ENCODE measurements at regions not wholly inside any gene's neighbourhood (a gene's known extent, or its start where the extent isn't known, plus 50 kb on each side); places are given as distances from the start of the nearest gene placed in this dataset.

DNA sequence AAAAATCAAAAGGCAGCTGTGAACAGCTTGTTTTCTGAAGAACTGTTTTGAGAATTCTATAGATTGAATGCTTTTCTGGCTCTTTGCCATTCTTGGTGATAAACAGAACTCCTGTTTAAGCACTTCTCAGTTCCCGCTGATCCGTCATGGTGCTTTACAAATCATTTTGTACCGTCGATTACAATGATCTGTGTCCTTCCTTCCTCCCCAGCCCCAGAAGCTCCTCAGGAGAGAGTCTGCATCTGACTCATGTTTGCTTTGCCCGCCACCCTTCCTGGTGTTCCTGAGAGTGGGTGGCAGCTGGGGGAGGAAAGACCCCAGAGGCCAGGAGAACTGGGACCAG is 538.6 kb upstream of the MARCKS start:
- DNase-seq, result peak; percentile 75

DNA sequence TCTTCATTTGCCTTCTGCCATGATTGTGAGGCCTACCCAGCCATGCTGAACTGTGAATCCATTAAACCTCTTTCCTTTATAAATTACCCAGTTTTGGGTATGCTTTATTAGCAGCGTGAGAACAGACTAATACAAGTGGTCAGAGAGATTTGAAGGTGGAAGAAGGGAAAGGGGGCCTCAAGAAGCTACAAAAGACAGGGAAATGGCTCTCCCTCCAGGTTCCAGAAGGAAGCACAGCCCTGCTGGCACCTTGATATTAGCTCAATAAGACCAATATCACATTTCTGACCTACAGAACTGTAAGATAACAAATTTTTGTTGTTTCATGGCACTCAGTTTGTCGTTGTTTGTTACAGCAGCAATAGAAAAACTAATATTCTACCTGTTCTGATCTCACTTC is 536.5 kb upstream of the MARCKS start:
- no peak for DNase-seq

DNA sequence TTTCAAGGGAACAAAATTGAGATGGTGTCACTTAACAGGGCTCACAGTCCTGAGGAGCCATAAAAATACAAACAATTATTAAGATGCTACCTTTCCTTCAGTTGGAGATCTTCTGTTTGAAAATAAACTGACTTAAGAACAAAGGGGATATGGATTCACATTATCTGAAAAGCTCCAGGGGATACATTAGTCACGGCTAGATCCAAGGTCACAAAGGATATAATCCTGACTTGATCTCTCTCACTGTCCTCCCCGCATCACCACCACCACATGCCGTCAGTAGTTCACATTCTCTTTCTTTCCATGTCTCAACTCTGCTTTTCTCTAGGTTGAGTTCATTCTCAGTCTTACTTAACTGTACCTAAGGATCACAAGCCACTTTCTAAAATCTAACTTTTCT is 530.4 kb upstream of the MARCKS start:
- no peak for DNase-seq

DNA sequence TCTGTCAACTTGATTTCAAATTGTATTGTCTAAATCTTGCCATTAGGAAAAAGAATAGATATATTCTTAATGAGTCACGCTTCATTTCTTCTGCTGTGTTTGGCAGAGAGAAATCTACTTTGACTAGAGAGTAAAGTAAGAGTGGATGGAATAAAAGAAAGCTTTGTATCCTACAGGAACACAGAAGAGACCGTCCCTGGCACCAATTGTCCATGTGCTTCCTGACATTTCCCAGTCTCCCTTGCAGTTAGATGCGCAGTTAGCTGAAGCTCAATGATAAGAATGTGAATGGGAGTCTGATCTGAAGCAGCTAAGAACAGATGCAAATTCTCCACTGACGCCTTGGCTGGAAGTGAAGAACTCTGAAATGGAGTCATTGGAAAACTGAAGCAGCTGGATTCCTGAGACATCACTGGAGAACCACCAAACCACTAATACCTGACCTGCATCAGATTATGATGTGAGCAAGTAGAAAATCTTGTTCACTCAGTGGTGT is 528.2 kb upstream of the MARCKS start:
- no peak for DNase-seq

DNA sequence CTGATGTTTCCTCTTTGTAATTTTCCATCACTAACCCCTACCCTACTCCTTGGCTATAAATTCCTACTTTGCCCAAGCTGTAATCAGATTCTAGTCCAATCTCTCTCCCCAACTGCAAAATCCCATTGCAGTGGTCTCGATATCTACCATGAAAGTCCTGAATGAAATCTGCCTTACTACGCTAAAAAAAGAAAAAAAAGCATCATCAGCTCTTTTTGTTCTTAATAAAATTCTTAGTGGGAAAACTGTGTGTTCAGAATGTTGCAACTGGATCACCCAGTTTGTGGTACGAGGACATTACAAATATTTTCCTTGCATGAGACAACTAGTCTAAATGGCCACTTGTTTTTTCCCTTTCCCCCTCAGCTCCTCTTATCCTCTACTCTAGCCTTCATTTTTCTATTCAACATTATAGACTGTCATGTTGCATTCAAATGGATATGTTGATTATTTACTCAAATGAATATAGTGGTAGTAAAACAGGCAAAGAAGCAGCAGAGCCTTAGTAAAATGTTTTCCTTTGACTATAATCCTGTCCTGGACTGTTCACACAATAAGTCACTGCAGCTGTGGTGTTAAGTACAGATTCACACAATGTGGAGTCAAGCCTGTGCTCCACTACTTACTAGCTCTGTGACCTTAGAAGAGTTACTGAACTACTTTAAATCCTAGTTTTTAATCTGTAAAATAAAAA is 527.1 kb upstream of the MARCKS start:
- DNase-seq, result peak; percentile 68

DNA sequence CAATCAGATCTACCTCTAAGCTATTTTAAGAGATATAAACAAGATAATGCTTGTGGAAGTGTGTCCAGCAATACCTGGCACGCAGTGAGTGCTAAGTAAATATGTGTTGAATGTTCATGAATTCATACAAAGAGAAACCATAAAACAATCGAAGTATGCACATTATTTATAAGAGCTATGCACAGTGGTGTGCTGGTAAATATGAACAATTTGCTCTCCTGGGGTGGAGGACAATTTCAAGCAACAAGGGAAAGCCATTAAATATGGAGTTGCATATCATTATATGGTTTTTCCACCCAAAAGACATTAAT is 526.6 kb upstream of the MARCKS start:
- peak; percentile 80 for DNase-seq

DNA sequence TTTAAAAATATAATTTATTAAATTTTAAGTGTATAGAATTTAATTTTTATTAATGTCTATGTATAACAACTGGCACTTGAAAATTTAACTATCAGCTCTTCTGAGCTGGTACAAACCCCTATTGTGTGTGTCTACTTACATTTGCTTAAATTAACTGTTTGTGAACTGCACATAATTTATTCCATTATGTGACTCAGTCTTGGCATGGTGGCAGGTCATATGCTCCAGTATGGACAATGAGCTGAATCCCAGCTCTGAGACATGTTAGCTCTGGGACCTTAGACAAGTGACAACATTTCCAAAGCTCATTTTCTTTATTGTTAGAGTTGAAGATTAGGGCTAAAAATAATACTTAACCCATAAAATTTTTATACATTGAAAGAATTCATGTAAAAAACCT is 526.1 kb upstream of the MARCKS start:
- peak; percentile 54 for DNase-seq

DNA sequence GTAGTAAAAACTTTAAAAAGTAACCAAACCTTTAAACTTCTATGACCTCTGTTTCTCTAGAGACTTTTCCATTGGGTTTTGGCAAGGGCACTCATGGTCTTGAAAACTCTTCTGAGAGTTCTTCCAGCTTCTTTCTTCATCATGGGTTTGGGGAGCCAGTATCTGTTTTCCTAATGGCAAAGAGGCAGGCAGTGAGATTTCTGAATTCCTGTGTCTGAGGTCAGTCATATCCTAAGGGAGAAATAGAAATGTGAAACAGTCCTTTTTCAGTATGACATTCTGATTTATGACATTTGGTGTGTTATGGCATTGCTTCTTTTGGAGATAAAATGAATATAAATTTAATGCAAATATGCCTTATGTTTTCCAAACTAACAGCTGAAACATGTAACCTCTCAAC is 518.5 kb upstream of the MARCKS start:
- no peak for DNase-seq

DNA sequence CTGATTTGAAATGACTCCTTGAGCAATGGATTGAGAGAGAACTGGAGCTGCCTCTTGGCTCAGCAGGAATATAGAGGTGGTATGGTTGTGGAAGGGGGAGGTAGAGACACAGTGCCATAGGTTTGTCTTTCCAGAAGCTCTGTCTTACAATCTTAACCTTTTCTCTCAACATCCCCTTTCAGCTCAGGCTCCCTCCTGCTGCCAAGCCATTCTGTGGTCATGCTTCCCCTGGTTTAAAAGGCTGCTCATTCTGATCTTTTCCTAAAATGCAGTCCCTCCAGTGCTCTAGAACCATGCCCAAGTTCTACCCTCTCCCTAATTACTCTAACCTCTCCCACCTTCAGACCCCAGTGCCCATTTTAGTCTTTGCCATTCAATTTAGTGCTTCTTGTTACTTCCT is 517.9 kb upstream of the MARCKS start:
- DNase-seq, result no peak

DNA sequence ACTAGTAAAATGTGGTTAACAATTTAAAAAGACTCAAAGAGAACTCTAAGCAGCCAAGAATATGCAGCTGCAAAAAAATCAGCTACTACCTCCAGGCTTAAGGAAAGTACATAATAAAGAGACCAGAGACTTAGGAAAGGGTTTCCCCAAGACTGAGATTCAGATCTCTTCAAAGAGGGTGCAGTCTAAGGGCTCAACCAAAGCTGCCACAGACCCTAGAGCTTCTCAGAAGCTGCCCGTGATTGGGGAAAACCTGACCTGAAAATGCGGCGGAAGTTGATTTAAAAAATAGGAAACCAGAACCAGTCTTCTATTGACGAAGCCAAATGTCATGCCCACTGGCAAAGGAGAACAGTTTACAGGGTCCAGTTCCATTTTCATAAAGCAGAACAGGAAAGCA is 516.8 kb upstream of the MARCKS start:
- DNase-seq, result no peak

DNA sequence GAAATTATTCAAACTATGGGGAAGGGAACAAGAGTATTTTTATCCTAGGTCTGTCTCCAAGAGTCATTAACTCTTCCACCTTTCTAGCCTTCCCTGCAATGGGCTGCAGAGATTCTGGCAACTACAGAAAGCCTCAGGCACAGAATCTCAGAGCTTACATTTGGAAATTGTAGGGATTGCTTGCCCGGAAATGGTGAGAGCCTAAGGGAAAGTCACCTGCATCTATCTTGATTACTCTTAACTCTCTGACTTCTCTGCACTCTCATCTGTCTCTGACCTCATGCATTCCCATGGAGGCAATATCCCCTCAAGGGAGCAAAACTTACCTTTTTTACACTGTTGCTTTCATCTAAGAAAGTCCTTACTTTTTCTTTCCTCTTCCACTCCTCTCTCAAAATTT is 513.2 kb upstream of the MARCKS start:
- no peak for DNase-seq

DNA sequence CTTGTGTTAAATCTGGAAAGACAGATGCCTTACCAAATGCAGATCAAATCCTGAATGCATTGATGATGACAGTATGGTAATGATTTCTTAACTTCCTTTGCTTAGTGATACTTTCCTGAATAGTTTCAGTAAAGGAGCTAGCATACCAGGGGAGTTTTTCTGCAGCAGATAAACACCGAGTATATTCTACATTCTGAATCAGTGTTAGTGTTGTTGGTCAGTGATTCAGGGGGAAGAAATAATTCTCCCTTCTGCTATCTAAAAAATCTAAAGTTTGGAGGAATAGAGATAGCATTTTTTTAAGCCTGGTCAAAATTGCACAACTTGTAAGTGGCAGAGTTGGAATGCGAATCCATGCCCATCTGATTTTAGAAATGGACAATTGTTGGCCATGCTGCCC is 512.2 kb upstream of the MARCKS start:
- no peak for DNase-seq

DNA sequence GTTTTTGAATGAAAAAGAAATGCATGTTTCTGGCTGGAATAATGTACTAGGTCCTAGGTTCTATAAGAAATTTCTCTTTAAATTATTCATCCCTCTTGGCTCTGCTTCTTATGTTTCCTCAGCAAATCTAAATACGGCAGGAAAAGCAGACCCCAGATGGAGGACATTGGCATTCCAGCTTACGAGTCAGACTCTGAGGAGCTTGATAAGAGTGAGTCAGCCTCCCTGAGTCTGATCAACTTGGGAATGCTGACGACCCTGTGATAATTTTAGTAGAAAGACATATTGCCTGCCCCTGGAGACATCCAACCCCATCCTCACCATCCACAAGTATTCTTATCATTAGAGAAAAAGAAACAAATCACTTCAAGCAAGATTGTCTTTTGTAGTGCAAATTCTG is 509.7 kb upstream of the MARCKS start:
- no peak for DNase-seq

DNA sequence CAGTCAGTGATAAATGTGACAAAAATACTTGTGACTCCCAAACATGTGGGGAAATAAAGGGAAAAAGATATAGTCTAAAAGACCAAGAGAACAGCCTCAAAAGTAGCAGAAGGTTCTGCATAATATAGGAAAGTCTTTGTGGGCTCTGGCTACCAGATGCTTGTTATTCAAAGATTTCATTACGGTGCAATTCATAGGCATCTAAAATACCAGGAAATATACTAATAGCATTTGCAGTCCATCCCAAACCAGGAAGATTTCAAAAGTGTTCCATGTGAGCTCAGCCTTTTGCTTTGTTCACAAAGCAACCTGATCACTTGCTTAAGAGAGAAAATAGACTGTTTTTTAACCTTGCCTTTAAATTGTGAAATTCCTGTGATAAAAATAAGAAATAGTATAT is 506.7 kb upstream of the MARCKS start:
- DNase-seq, result no peak

DNA sequence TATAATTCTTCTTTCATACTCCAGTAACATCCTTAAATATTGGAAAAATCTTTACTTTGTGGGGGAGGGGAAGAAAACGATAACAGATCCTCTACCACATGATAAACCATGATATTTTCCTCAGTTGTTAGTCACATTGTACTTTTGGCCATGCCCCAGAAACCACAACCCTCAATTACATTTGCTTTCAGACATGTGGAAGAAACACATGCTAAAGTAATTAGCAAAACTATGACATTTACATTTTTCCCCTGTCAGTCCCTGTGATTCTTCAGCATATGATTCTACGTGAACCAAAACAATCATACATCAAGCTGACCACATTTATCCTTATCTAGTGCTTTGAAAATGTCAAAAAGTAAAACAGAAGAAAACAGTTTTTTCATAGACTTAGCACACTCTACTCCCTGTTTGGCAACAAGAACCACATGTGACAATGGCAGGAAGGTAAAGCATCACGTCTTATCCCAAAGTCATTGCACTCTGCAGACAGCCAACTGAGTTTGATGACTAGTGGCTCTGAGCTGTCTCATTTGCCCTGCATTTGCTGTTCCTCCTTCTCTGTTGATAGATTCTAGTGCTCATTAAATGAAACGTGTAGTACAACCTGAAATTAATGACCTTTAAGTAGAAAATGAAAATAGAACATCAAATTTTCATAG is 505.8 kb upstream of the MARCKS start:
- DNase-seq, result peak; percentile 7

DNA sequence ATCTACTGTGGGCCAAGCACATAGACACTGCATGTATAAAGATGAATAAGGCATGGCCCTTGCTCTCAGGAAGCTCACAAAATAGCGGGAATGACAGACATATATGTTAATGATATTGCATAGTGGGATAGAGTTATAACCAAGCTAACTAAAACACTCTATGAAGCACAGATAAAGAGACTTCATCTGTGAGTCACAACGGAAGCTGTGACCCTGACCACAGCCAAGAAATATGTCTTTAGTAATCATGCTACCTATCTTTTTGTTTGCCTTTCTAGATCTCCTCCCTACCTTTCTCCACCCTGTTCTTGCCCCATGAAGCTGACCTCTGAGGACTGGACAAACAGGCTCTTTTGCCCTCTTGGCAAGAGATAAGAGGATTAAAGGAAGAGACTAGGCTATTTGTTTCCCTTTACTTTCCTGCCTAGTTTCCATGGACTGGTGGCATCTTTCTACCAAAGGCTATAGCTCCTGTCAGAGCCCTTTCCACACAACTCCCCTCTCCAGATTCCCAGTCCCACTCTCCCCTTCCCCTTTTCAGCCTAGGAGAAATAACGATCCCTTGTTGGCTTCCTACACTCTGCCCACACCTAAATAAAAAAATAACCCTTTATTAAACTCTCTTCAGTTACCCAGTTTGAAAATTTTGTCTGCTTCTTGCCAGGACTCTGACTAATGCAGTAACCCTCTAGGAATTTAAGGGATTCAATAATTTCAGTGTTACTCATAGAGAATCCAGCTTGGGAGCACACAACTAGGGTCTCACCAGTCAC is 504.9 kb upstream of the MARCKS start:
- DNase-seq, result no peak

DNA sequence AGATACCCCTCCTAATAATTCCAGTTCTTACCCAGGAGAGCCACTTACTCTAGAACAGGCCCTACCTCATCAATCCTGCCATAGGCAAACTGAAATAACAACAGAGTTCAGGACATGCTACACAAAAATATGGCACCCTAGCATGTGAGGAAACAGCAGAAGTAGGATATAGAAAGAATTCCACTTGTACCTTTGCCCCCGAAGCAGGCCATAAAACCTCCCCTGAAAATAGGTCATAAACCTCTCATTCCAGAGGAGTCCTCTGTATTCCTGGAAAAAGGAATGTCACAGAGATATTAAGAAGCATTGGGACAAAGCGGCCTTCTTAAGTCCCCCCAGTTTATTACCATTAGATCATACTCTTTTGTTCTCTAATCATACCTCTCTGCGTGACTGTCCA is 504.3 kb upstream of the MARCKS start:
- no peak for DNase-seq

DNA sequence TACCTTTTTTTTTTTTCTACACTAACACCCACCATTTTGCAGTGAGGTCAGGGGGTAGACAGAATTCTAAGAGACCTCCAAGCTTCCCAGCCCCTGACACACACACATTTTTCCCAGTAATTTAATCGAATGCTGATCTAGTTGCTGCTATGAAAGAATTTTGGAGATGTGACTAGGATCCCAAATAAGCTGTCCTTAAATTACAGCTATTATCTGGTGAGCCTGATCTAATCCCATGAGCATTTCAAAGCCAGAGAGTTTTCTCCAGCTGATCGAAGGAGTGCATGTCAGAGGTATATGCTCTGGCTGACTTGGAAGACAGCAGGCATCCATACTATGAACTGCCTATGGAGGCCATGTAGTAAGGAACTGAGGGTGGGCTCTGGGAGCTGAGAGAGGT is 503.8 kb upstream of the MARCKS start:
- no peak for DNase-seq

DNA sequence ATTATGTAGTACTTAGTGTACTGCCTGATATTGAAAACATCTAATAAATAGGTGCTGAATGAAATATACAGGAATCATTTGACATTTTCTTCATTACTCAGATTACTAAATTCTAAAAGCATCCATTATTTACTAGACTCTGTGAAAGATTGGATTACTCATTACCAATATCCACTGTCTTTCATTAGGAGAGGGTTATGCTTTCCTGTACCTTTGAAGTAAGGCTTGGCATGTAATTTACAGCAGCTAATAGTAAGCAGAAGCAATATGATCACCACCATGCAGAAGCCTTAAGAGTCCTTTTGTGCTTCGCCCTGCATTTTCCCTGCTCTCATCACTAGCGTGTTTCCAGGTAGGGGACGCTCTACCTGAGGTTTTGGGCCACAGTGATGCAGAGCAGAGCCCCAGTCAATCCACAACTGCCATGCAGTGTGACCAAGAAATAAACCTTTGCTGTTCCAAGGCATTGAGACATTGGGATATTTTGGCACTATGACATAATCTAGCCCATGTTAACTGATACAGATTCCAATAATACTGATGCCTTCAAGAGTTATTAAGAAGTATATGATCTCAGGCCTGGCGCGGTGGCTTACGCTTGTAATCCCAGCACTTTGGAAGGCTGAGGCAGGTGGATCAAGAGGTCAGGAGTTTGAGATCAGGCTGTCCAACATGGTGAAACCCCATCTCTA is 502.8 kb upstream of the MARCKS start:
- DNase-seq, result no peak

DNA sequence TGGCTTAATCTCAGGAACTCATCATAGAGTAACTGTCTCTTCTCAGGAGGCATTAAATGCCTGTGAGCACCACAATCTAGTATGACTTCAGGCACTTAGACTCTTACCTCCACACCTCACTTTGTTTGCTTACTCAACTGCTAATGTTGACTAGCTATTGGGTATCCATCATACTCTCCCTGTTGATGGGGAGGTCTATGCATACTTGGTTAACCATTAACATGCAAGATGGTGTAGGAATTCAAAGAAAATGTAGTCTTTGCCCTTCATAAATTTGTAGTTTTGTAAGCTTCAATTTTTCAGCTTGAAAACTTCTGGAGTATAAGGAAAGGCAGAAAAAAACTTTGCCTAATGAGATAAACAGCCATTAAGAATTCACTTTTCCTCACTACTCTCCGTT is 501.0 kb upstream of the MARCKS start:
- DNase-seq, result peak; percentile 3

DNA sequence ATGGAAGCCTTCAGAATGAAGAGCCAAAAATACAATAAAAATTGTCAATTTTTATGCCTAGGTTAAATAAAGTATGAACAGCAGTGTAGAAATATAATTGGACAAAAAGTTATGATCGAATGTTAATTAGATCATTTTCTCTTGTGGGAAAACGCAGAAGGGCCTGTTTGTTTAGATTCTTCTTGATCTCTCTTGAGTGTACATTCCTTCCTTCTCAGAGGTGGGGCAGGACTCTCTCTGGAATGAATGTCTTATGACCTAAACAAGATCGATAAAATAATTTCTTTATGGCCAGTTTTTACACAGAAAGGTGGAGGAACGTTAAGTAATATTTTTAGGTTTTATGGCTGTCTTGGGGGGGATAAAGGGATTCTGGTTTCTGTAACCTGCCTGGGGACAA is 500.1 kb upstream of the MARCKS start:
- no peak for DNase-seq

DNA sequence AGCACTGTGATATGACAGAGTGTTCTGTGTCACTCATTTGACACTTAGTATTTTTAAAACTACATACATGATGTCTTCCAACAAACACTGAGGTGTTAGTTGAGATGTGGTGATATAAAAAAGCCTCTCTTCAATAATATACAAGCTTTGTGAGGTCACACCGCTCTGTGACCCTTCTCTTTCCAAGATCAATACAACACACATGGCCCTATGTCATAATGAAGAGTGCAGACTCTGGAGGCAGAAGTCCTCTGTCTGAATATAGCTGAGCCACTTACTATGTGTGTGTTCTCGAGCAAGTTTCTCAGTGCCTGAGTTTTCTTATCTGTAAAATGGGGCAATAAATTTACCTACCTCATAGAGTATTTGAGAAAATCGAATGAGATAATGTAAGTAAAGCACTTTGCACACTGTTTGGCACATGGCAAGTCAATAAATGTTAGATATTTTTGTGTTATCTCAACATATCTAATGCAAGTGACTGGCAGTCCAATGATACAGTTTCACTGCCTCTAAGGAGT is 499.0 kb upstream of the MARCKS start:
- no peak for DNase-seq

Measured in NCI-H69 (cell line).